Peyer's patch (tissue), 4 donors: ENCODE measurements at regions not wholly inside any gene's neighbourhood (a gene's known extent, or its start where the extent isn't known, plus 50 kb on each side); places are given as distances from the start of the nearest gene placed in this dataset.

ENCODE experiments used
- DNase-seq, 3 donors: peaks; one replicate each; pipeline ENCODE4 v3.0.0-alpha.2; 2017 to 2019
- H3K27ac ChIP-seq, 4 donors: fragments of 200-600 bp; sonication (generic); one replicate each; pipeline ENCODE4 v1.5.1; 2016 to 2019
- H3K27me3 ChIP-seq, 2 donors: fragments of 200-600 bp; sonication (generic); one replicate each; pipeline ENCODE4 v1.5.1; 2019
- H3K36me3 ChIP-seq, 3 donors: fragments of 200-600 bp; sonication (generic); one replicate each; pipeline ENCODE4 v1.5.1; 2016 to 2019
- H3K4me1 ChIP-seq, 4 donors: fragments of 200-600 bp; sonication (generic); one replicate each; pipeline ENCODE4 v1.5.1; 2016 to 2019
- H3K4me3 ChIP-seq, 4 donors: fragments of 200-600 bp; sonication (generic); 1 replicate in 3 of 4; 2 replicates in 1 of 4; pipeline ENCODE4 v1.5.1; 2016 to 2019; ENCODE audit warnings: mild to moderate bottlenecking in 1 of 4
- H3K9me3 ChIP-seq, 4 donors: fragments of 200-600 bp; sonication (generic); one replicate each; pipeline ENCODE4 v1.5.1; 2016 to 2019; ENCODE audit warnings: mild to moderate bottlenecking in 1 of 4
- POLR2A ChIP-seq, 2 donors: fragments of 450-650 bp; IDR thresholded peaks; one replicate each; pipeline ENCODE4 v1.5.1; 2017; ENCODE audit warnings: antibody characterized with exemption in 2 of 2, mild to moderate bottlenecking in 2 of 2, moderate library complexity in 2 of 2
- TF ChIP-seq, protein P1 (sequence below), 6 experiments: fragments of 450-650 bp in 4 of 6; fragments of 200-600 bp in 2 of 6; sonication (generic) in 1 of 6; IDR thresholded peaks; one replicate each; pipeline ENCODE4 v1.5.1; 2017 to 2019; ENCODE audit warnings: antibody characterized with exemption in 6 of 6, mild to moderate bottlenecking in 3 of 6, moderate library complexity in 1 of 6

DNA sequence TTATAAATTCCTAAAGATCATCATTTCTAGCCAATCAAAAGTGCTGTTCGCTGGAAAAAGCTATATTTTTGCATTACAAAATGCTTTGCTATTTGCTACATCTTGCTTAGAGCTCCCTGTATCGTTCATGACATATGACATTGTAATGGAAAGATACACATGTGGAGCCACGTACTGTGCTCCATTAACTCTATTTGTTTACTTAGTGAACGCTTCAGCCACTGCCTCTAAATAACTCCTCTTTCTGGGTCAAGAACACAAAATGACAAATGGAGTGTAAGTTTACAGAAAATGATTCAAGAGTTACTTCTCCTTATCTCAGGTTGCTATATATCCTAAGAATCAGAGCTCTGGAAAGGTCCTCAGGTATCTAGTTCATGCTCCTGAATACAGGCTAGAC lies 329.1 kb upstream of the SMIM31 start:
- H3K27me3 ChIP-seq, result no peaks in the 10 kb centered on the region
- DNase-seq, result no peak

DNA sequence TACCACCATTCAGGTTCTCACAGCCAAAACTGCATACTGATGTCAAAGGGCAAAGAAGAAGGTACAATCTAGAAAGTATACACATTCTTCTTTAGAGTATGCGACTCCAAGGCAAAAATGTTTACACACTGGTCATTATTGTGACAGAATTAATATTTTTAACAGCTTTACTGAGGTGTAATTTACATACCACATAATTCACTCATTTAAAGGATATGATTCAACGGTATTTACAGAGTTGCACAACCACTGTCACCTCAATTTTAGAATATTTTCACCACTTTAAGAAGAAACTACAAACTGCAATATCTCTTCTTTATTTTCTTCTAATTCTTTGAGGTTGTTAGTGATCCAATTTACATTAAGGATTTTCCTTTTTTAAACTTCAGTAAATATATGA lies 325.4 kb upstream of the SMIM31 start:
- H3K9me3 ChIP-seq, result no peaks in the 10 kb centered on the region
- no peak overlapping the region for H3K4me3 ChIP-seq
- no peak for TF ChIP-seq POLR2A (IDR thresholded peaks at IDR 0.05)
- TF ChIP-seq, protein P1, sequence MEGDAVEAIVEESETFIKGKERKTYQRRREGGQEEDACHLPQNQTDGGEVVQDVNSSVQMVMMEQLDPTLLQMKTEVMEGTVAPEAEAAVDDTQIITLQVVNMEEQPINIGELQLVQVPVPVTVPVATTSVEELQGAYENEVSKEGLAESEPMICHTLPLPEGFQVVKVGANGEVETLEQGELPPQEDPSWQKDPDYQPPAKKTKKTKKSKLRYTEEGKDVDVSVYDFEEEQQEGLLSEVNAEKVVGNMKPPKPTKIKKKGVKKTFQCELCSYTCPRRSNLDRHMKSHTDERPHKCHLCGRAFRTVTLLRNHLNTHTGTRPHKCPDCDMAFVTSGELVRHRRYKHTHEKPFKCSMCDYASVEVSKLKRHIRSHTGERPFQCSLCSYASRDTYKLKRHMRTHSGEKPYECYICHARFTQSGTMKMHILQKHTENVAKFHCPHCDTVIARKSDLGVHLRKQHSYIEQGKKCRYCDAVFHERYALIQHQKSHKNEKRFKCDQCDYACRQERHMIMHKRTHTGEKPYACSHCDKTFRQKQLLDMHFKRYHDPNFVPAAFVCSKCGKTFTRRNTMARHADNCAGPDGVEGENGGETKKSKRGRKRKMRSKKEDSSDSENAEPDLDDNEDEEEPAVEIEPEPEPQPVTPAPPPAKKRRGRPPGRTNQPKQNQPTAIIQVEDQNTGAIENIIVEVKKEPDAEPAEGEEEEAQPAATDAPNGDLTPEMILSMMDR (IDR thresholded peaks at IDR 0.05), result no peak
- no peaks in the 10 kb centered on the region for H3K4me1 ChIP-seq
- H3K27me3 ChIP-seq, result no peaks in the 10 kb centered on the region
- H3K36me3 ChIP-seq, result no peaks in the 10 kb centered on the region
- DNase-seq, result no peak
- no peak overlapping the region for H3K27ac ChIP-seq

More for the DNA sequence above, 329.1 kb upstream of the SMIM31 start:
- H3K4me1 ChIP-seq, result no peaks in the 10 kb centered on the region
- no peak overlapping the region for H3K27ac ChIP-seq
- TF ChIP-seq, protein P1 (IDR thresholded peaks at IDR 0.05), result no peak
- TF ChIP-seq POLR2A (IDR thresholded peaks at IDR 0.05), result no peak
- H3K9me3 ChIP-seq, result no peaks in the 10 kb centered on the region
- H3K36me3 ChIP-seq, result no peaks in the 10 kb centered on the region
- no peak overlapping the region for H3K4me3 ChIP-seq

DNA sequence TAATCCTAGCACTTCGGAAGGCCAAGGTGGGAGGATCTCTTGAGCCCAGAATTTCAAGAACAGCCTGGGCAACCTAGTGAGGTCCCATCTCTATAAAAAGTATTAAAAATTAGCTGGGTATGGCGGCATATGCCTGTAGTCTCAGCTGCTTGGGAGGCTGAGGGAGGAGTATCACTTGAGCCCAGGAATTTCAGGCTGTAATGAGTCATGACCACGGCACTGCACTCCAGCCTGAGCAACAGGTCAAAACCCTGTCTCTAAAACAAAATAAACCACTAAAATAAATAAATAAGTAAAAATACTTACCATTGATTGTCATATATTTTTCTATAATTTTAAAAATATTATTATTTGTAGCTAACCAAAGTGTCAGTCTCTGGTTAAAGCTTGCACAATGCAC lies 315.6 kb upstream of the SMIM31 start:
- Histone ChIP-seq H3K36me3 (no peaks in the 10 kb centered on the region), H3K9me3 (no peaks in the 10 kb centered on the region), H3K27ac (no peak overlapping the region), H3K4me1 (no peaks in the 10 kb centered on the region), H3K27me3 (no peaks in the 10 kb centered on the region), H3K4me3 (no peak overlapping the region)
- no peak for DNase-seq
- no peak for TF ChIP-seq POLR2A (IDR thresholded peaks at IDR 0.05)
- TF ChIP-seq, protein P1 (IDR thresholded peaks at IDR 0.05), result no peak

DNA sequence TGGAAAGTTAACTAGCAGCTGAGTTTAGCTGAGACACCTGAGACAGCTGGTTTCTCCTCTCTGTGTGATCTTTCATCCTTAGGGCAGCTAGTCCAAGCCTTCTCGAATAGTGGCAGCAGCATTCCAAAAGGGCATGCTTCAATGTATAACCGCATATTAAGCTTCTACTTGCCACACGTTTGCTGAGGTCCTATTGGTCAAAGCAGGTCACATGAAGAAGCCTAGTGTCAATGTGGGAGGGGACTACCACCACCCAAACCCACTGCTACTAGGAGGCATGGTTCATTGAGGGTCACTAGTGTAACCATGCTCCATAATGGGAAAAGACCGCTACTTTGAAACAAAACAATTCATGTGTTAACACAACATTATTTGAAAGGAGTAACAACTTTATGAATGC lies 314.9 kb upstream of the SMIM31 start:
- Histone ChIP-seq H3K36me3 (no peaks in the 10 kb centered on the region), H3K4me1 (no peaks in the 10 kb centered on the region), H3K27ac (no peak overlapping the region), H3K27me3 (no peaks in the 10 kb centered on the region), H3K9me3 (no peaks in the 10 kb centered on the region), H3K4me3 (no peak overlapping the region)
- TF ChIP-seq POLR2A (IDR thresholded peaks at IDR 0.05), result no peak
- TF ChIP-seq, protein P1 (IDR thresholded peaks at IDR 0.05), result no peak
- DNase-seq, result no peak

DNA sequence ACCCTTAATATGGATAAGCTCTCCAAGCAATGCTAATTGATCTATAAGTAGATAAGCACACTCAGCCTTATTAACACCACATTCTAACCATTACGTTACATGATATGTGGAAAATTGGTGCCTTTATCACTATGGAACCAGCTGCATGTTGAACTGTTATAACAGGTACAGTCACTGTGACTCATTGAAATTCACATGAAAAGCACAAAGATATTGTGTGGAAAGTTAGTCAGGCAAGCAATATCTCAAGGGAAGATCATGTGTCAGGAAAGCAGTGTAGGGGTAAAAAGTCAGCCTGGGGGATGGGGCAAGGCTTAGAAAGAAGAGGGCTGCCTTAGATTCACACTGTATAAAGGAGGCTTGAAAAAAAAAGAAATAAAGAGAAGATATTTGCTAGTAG lies 313.7 kb upstream of the SMIM31 start:
- no peaks in the 10 kb centered on the region for H3K9me3 ChIP-seq
- TF ChIP-seq, protein P1 (IDR thresholded peaks at IDR 0.05), result no peak
- no peak for TF ChIP-seq POLR2A (IDR thresholded peaks at IDR 0.05)
- H3K4me1 ChIP-seq, result no peaks in the 10 kb centered on the region
- H3K27me3 ChIP-seq, result no peaks in the 10 kb centered on the region
- DNase-seq, result no peak
- no peaks in the 10 kb centered on the region for H3K36me3 ChIP-seq
- no peak overlapping the region for H3K4me3 ChIP-seq
- H3K27ac ChIP-seq, result no peak overlapping the region

DNA sequence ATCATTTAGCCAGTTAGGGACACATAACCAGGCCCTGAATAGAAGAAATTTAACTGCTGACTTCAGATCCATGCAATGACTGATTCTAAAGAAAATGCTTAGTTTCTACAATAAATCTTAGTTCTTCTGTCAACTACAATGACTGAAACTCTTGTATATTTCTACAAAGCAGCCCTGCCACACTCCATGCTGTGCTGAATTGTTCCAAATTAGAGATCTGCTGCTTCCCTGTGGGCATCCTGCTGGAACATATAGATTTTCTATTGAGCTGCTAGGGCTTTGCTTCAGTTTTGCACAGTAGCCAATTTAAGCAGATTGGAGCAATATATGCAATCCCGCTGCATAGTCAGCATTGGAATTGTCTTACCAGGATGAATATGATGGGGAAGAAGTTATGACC lies 312.8 kb upstream of the SMIM31 start:
- Histone ChIP-seq H3K4me3 (no peak overlapping the region), H3K27ac (no peak overlapping the region), H3K27me3 (no peaks in the 10 kb centered on the region), H3K36me3 (no peaks in the 10 kb centered on the region), H3K9me3 (no peaks in the 10 kb centered on the region), H3K4me1 (no peaks in the 10 kb centered on the region)
- DNase-seq, result no peak
- TF ChIP-seq, protein P1 (IDR thresholded peaks at IDR 0.05), result no peak
- no peak for TF ChIP-seq POLR2A (IDR thresholded peaks at IDR 0.05)
